Esophagus muscularis mucosa (tissue), 4 donors: ENCODE measurements at regions not wholly inside any gene's neighbourhood (a gene's known extent, or its start where the extent isn't known, plus 50 kb on each side); places are given as distances from the start of the nearest gene placed in this dataset.

ENCODE experiments used
- DNase-seq: peaks from one replicate; pipeline ENCODE4 v3.0.0-alpha.2; 2017; ENCODE audit errors: extremely low spot score
- H3K27ac ChIP-seq, 4 donors: fragments of 200-600 bp; sonication (generic); replicated peaks in 1 of 4; 1 replicate in 3 of 4; 2 replicates in 1 of 4; pipeline ENCODE4 v1.5.1; 2016 to 2019; ENCODE audit warnings: mild to moderate bottlenecking in 1 of 4
- H3K27me3 ChIP-seq, 4 donors: fragments of 200-600 bp; sonication (generic); one replicate each; pipeline versions ENCODE4 v1.5.1 to v1.6.0; 2016 to 2019
- H3K36me3 ChIP-seq, 4 donors: fragments of 200-600 bp; sonication (generic); one replicate each; pipeline ENCODE4 v1.5.1; 2016 to 2019
- H3K4me1 ChIP-seq, 4 donors: fragments of 200-600 bp; sonication (generic); one replicate each; pipeline ENCODE4 v1.5.1; 2016 to 2019
- H3K4me3 ChIP-seq, 4 donors: fragments of 200-600 bp; sonication (generic); 1 replicate in 2 of 4; 2 replicates in 2 of 4; pipeline ENCODE4 v1.5.1; 2016 to 2019; ENCODE audit warnings: mild to moderate bottlenecking in 4 of 4, moderate library complexity in 1 of 4
- H3K9me3 ChIP-seq, 4 donors: fragments of 200-600 bp; sonication (generic); 1 replicate in 3 of 4; 2 replicates in 1 of 4; pipeline ENCODE4 v1.5.1; 2016 to 2019
- CTCF ChIP-seq, 3 experiments: fragments of 200-600 bp in 2 of 3; fragments of 450-650 bp in 1 of 3; sonication (generic) in 2 of 3; IDR thresholded peaks; one replicate each; pipeline ENCODE4 v1.5.1; 2017 to 2019; ENCODE audit warnings: antibody characterized with exemption in 3 of 3, mild to moderate bottlenecking in 2 of 3, moderate library complexity in 1 of 3
- EP300 ChIP-seq: sonication (generic); formaldehyde crosslinking; IDR thresholded peaks from one replicate; pipeline ENCODE4 v1.6.1; 2017; ENCODE audit warnings: antibody characterized with exemption
- POLR2A ChIP-seq: fragments of 450-650 bp; IDR thresholded peaks from one replicate; pipeline ENCODE4 v1.6.1; 2017; ENCODE audit warnings: antibody characterized with exemption, moderate library complexity, mild to moderate bottlenecking, low read depth
- POLR2AphosphoS5 ChIP-seq, 2 donors: sonication (generic); formaldehyde crosslinking; IDR thresholded peaks; one replicate each; pipeline ENCODE4 v1.6.1; 2017; ENCODE audit warnings: antibody characterized with exemption in 2 of 2
- WGBS: methylation state at CpG from one replicate; pipeline ENCODE4 v1.1.5; 2018; 5-methylcytosine and 5-hydroxymethylcytosine counted together
- intact Hi-C: fragments of 100-400 bp; cut with DNase I; formaldehyde crosslinking; loops from one replicate; pipeline ENCODE4 v1.15.1; 2023

DNA sequence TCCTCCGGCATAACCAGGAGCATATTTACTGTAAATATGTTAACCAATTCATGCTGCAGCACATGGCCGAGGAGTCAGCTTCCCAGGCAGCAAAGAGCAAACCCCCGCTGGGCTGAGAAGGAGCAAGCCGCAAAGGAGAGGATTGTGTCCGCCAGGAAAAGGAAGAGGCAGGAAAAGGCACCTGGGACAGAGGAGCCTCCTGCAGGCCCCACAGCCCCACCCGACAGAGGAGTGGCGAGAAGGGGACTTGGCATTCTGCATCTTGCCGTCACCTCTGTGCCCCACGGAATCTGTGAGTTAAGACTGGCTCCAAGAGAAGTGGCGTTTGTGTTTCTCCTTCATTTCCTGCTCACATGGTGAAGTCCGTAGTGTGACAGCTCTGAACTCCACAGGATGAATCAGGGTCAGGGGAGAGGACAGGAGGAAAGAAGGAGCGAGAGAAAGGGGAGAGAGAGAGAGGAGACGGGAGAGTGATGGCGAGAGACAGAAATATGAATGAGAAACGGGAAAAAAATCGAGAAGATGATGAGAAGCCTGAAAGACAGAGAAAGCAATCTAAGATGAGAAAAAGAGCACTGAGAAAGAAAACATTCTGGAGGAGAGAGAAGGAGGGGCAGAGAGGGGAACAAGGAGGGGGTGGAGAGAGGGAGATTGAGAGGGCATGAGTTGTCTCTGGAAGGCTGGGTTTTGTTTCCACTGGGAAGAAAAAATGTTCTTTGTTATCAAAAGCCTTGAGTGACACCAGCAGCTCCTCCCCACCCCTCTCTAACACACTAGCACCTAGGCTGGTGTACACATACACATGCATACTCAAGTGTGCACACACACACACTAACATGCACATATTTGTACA, 489.6 kb downstream of the MN1 start:
- H3K9me3 ChIP-seq, result peaks cover 0 to 7% (median 3%) of the 10 kb centered on the region in 4 donors
- H3K27ac ChIP-seq, result no peak overlapping the region
- H3K36me3 ChIP-seq, result no peaks in the 10 kb centered on the region
- peaks cover 0 to 15% (median 3%) of the 10 kb centered on the region in 4 donors for H3K4me1 ChIP-seq
- TF ChIP-seq POLR2AphosphoS5 (IDR thresholded peaks at IDR 0.05) (no peak), EP300 (no peak), CTCF (IDR thresholded peaks at IDR 0.05) (no peak), POLR2A (no peak)
- H3K27me3 ChIP-seq, result no peaks in the 10 kb centered on the region
- no peak for DNase-seq
- 46% methylated on average over 16 of the region's 16 CpGs for WGBS
- H3K4me3 ChIP-seq, result no peak overlapping the region
- intact Hi-C loops, result no loop called here

DNA sequence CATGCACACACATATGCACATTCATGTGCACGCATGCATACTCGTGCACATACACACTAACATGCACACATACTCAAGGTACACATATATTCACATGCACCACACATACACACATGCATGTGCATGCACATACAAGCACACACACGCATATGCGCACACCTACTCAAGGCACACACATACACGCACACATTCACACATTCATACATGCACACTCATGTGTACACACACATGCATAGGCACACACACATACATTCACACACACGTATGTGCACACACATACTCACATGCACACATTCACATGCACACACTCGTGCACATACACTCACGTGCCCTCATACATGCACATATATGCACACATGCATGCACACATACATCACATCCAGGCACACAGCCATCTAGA, 489.0 kb downstream of the MN1 start:
- Histone ChIP-seq H3K4me3 (no peak overlapping the region), H3K27ac (no peak overlapping the region), H3K4me1 (peaks cover 0 to 15% (median 3%) of the 10 kb centered on the region in 4 donors), H3K36me3 (no peaks in the 10 kb centered on the region), H3K27me3 (no peaks in the 10 kb centered on the region), H3K9me3 (peaks cover 0 to 7% (median 3%) of the 10 kb centered on the region in 4 donors)
- DNase-seq, result no peak
- intact Hi-C loops, result no loop called here
- no peak for TF ChIP-seq CTCF (IDR thresholded peaks at IDR 0.05)
- no peak for TF ChIP-seq EP300
- TF ChIP-seq POLR2A, result no peak
- no peak for TF ChIP-seq POLR2AphosphoS5 (IDR thresholded peaks at IDR 0.05)
- WGBS, result 74% methylated on average over 8 of the region's 8 CpGs

GRCh38 chr22:27312966-27313855, 488.3 kb downstream of the MN1 start:
- peaks cover 0 to 5% (median 3%) of the 10 kb centered on the region in 4 donors for H3K9me3 ChIP-seq
- intact Hi-C loops, result no loop called here
- DNase-seq, result no peak
- no peak overlapping the region for H3K27ac ChIP-seq
- H3K4me1 ChIP-seq, result peaks cover 0 to 18% (median 3%) of the 10 kb centered on the region in 4 donors
- 76% methylated on average over 12 of the region's 13 CpGs for WGBS
- no peak overlapping the region for H3K4me3 ChIP-seq
- H3K36me3 ChIP-seq, result no peaks in the 10 kb centered on the region
- H3K27me3 ChIP-seq, result no peaks in the 10 kb centered on the region
- TF ChIP-seq POLR2AphosphoS5 (IDR thresholded peaks at IDR 0.05) (no peak), POLR2A (no peak), CTCF (IDR thresholded peaks at IDR 0.05) (no peak), EP300 (no peak)

DNA sequence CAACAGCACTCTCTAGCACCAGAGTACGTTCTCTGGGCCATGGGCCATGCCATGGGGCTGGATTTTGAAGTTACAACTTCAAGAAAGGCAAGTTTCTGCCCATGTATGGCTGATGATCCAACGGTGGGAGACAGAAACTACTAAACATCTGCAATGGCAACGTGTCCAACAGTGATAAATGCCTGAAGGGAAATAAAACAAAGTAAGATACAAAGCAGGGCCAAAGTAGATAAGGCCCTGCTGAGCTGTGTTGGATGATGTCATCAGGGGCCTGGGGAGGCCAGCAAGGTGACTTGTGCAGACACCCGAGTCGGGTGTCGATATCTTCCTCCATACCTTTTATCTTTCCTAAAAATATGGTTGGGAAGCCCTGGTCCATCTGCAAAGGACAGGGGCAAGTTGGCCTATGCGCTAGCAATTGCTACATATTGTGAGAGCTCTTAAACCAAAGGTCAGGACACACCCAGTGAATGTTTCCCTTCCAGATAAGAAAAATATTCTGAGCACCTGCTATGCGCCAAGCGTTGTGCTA, 487.2 kb downstream of the MN1 start:
- H3K4me1 ChIP-seq, result peaks cover 0 to 24% (median 3%) of the 10 kb centered on the region in 4 donors
- no peaks in the 10 kb centered on the region for H3K9me3 ChIP-seq
- DNase-seq, result no peak
- no peak overlapping the region for H3K4me3 ChIP-seq
- no peaks in the 10 kb centered on the region for H3K36me3 ChIP-seq
- no peak overlapping the region for H3K27ac ChIP-seq
- no peaks in the 10 kb centered on the region for H3K27me3 ChIP-seq
- intact Hi-C loops, result no loop called here
- 80% methylated on average over 9 of the region's 9 CpGs for WGBS
- no peak for TF ChIP-seq CTCF (IDR thresholded peaks at IDR 0.05)
- TF ChIP-seq POLR2AphosphoS5 (IDR thresholded peaks at IDR 0.05), result no peak
- TF ChIP-seq POLR2A, result no peak
- TF ChIP-seq EP300, result no peak
